ENCODE measurements at regions not wholly inside any gene's neighbourhood (a gene's known extent, or its start where the extent isn't known, plus 50 kb on each side); places are given as distances from the start of the nearest gene placed in this dataset.
"Not testable (repeated sequence)": the region's sequence is repeated elsewhere in the genome, so short reads cannot be mapped to it uniquely, and the experiment has no call there.

GRCh38 chrX:95612350-95612749 is 1072.3 kb upstream of the DIAPH2 start:
- DNase-seq, result no peak

DNA sequence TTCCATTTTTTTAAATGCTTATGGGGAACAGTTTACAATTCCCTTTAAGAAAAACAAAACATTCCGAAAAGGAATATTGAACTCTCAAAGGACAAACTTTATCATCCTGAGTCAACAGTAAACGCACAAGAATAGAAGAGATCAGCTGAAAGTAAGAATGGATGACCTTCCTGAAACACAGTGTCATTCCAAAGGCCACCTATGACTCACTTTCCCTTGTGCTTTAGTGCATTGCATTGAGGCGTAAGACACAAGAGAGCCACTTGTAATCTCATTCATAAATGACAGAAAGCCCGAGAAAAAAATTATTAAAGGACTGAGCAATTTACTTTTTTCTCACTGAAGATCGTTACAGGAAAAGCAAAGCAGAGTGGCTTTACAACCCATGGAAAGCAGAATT is 1062.4 kb upstream of the DIAPH2 start:
- no peak for DNase-seq

DNA sequence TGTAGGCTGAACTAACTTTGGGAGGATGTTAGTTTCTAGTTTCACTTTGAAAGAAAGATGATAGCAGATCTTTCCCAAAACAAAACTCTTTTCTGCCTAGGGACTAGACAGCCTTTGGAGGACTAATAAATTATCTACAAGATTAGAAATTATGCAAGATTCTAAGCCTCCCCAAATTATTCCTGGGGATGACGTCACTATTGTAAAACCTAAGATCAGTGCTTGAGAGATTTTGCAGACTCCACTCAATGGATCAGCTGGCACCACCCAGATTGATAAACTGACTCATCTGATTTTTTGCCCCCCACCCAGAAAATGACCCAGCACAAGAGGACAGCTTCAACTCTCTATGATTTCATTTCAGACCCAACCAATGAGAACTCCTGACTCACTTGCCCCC is 1057.9 kb upstream of the DIAPH2 start:
- DNase-seq, result no peak

DNA sequence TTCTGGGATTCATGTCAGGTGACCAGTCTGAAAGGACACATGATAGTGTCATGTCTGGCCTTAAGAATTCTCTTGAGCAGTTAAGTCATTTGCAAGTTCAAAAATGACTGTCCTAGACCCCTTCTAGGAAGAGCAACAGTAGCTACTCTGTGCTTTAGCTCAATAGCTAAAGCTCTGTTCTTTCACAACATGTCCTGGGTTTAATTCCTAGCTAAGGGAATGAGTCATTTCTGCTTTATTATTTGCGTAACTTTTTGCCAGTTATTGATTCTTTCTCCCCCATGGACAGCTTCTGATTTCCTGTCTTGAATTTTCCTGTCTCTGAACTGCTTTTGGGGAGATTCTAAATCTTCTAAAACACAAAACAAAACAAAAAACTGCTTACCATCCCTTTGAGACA is 1055.8 kb upstream of the DIAPH2 start:
- no peak for DNase-seq

GRCh38 chrX:95629737-95630136 is 1054.9 kb upstream of the DIAPH2 start:
- DNase-seq, result no peak

- no peak for DNase-seq
These were observed 1044.4 kb upstream of the DIAPH2 start for GRCh38 chrX:95640226-95640625.

DNA sequence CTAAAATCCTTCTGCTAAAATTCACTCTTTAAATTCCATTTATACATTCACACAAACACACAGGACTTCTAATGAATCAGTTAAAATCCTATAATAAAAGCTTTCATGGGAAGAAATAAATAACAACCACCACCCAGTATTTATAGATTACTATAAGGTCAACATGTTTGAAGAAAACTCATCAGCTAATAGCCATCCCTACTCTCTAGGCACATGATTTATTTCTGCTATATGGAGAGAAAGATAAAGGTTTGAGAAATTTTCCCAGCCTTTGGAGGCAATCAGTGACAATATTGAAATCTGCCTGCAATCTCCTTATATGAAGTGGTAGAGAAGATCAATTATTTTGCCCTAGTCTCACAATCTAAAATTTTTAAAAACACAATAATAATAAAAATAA is 1038.9 kb upstream of the DIAPH2 start:
- no peak for DNase-seq

DNA sequence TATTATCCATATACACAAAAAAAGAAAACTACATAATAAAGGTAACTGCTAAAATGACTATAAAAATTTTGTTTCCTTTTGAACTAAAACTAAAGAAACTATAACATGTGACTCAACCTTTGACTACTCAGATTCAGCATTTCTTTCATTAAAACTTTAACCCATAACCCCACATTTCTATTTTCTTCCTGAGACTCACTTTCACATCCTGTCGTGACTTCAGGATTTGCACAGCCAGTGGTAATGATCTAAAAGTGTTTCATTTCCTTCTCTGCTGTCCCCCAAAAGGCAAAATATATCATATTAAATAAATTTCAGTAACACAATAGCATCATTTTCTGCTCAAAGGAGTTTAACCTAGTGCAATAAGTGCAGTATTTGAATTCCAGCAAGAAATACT is 1022.4 kb upstream of the DIAPH2 start:
- DNase-seq, result no peak

DNA sequence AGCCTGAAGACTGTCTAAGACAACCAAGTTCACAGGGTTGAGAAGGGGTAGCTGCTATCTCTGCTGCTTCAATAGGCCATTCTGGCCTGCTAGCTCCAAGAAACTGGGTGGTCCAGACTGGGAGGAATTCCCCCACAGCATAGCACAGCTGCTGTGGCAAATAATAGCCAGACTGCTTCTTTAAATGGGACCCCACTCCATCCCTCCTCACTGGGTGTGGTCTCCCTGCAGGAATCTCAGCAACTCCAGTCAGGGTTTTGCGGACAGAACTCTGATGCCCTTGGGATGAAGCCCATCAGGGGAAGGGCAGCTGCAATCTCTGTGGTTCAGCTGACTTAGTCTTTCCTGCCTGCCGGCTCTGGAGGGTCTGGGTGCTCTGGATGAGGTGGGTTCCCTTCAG is 1018.6 kb upstream of the DIAPH2 start:
- no peak for DNase-seq

DNA sequence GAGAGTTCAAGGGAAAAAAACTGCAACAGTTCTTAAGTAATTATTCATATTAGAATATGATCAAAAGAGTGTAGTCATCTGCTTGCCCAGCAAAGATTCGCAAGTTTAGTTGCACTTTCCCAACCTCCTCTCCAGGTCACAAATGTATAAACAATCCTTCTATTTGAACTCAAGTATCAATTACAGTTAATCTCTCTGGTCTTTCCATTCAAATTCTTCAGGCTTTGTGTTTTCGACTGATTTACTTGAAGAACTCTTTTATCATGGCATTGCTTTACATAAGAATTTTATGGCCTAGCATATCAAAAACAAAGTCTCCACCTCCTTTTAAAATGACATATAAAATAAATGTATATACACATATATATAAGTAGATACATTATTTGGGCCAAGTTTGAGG is 1009.6 kb upstream of the DIAPH2 start:
- DNase-seq, result no peak

- DNase-seq, result no peak
These were observed 1008.8 kb upstream of the DIAPH2 start for GRCh38 chrX:95675794-95676193.

GRCh38 chrX:95678679-95679078 is 1006.0 kb upstream of the DIAPH2 start:
- no peak for DNase-seq

- DNase-seq, result no peak
These were observed 991.3 kb upstream of the DIAPH2 start for GRCh38 chrX:95693365-95693764.

DNA sequence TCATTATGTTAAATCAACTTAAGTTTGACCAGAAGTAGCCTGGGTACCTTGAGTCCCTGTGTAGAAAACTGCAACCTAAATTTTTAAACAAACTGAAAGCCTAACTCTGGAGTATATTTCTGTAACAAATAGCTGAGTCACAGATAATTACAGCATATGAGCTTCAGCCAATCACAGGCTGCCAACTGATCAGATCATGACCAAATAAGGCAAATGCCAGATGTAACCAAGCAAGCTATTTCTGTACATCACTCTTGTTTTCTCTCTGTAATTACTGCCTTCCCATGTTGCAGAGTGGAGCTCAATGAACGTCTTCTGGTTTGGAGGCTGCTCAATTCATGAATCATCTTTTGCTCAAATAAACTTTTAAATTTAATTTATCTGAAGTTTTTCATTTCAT is 980.9 kb upstream of the DIAPH2 start:
- DNase-seq, result no peak

DNA sequence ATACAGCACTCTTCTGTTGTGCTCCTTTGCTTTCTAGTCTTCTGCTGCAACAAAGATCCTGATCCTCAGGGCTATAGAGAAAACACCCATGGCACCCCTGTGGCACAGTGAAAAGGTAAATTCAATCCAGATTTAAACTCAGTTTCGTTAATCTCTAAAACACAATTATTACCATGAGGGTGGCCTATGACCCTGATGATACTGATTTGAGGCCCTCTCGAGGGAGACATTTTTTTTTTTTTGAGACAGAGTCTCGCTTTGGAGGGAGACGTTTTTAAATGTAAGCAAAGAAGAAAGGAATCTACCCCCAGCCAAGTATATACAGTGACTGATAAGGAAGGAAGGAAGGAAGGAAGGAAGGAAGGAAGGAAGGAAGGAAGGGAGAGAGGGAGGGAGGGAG is 967.8 kb upstream of the DIAPH2 start:
- DNase-seq, result no peak

DNA sequence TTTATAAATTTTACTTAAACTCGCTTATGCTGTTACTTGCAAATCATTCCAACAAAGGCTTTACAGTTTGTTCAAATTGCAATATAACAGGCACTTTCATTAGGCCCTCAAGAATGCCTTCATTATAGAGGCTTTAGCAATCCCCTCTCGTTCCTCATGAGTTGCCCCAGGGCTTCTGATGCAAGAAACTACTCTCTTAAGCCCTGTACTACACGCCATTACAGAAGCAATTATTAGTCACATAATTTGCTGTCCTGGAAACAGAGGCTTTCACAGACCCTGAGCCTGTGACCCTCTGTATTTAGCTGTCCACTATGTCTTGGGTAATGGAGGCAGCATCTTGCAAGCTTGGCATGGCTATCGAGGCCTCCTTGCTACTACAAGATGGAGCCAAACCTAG is 965.9 kb upstream of the DIAPH2 start:
- DNase-seq, result no peak

DNA sequence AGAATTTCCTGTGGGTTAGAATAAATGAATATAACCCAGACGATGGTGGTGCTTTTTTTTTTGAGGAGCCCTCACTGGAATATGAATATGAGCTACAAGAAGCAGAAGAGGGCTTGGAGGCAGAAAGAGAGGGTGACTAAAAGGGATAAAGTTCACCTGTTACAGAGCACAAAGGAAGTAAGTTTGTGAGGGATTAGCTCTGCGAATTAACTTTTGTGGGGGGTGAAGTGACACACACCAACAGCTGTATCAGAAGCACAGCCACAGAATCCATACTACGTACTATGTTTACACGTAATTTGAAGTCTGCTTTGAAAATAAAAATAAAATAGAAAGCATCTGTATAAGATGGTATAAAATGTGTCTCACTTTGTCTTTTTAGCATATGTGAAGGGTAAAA is 963.6 kb upstream of the DIAPH2 start:
- no peak for DNase-seq

DNA sequence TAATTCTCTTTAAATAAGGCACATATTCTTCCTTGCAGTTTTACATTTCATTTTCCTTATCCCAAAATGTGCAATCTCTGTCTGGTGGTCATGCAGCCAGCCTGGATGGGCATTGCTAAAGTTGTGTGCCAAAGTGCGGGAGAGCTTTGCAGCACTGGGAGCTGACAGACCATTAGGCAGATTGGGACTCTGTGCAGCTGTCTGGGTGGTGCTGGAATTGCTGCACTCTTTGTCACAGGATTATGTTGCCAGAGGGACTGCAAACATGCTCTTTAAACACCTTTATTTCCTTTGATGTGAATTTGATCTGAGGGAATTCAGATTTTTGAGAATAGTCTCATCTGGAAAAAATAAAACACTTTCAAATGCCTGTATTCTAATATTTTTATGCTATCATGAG is 956.2 kb upstream of the DIAPH2 start:
- no peak for DNase-seq

GRCh38 chrX:95729401-95729800 is 955.2 kb upstream of the DIAPH2 start:
- no peak for DNase-seq

DNA sequence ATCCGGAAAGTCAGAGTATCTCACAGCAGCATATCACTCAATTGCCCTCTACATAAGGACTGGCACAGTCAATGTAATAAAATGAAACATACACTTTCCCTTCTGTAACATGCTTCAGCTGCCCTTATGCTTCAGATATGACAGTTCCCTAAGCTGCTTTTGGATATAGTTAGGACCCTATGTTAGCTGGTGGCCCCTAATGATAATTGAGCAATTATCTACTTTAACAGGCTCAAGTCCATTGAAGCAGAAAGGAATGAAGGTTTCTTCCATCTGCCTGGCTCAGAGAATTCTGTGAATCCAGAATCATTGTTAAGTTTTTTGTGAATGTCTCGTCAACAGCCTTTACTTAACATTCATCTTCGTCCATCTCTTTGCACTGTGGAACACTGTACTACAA is 951.2 kb upstream of the DIAPH2 start:
- DNase-seq, result no peak

- DNase-seq, result no peak
These were observed 930.2 kb upstream of the DIAPH2 start for GRCh38 chrX:95754411-95754810.

- no peak for DNase-seq
These were observed 924.3 kb upstream of the DIAPH2 start for GRCh38 chrX:95760356-95760755.

- DNase-seq, result no peak
These were observed 921.9 kb upstream of the DIAPH2 start for GRCh38 chrX:95762716-95763115.

- no peak for DNase-seq
These were observed 919.6 kb upstream of the DIAPH2 start for GRCh38 chrX:95764972-95765451.

DNA sequence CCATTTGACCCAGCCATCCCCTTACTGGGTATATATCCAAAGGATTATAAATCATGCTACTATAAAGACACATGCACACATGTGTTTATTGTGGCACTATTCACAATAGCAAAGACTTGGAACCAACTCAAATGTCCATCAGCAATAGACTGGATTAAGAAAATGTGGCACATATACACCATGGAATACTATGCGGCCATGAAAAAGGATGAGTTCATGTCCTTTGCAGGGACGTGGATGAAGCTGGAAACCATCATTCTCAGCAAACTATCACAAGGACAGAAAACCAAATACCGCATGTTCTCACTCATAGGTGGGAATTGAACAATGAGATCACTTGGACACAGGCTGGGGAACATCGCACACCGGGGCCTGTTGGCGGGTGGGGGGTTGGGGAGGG is 913.4 kb upstream of the DIAPH2 start:
- DNase-seq, result not testable (repeated sequence)

- no peak for DNase-seq
These were observed 892.8 kb upstream of the DIAPH2 start for GRCh38 chrX:95791876-95792275.
